Heart right ventricle (tissue), 16 donors: ENCODE measurements at regions not wholly inside any gene's neighbourhood (a gene's known extent, or its start where the extent isn't known, plus 50 kb on each side); places are given as distances from the start of the nearest gene placed in this dataset.

Experiments
- ATAC-seq, 8 donors: fragments of 200-7000 bp; cut with Tn5 transposase; one replicate each; pipeline ENCODE4 v1.9.1; 2020; ENCODE audit warnings: mild to moderate bottlenecking in 8 of 8, moderate library complexity in 8 of 8, moderate number of reproducible peaks in 1 of 8
- DNase-seq, 2 donors: peaks; one replicate each; pipeline ENCODE4 v3.0.0-alpha.2; 2020
- H3K27ac ChIP-seq, 10 donors: fragments of 200-600 bp; sonication (generic) in 2 of 10; one replicate each; pipeline versions ENCODE4 v1.5.0 to v1.8.0; 2020 to 2022; ENCODE audit warnings: mild to moderate bottlenecking in 3 of 10
- H3K27me3 ChIP-seq, 7 donors: fragments of 200-600 bp; one replicate each; pipeline ENCODE4 v1.8.0; 2021 to 2022; ENCODE audit warnings: mild to moderate bottlenecking in 2 of 7
- H3K36me3 ChIP-seq, 9 donors: fragments of 200-600 bp; sonication (generic) in 1 of 9; one replicate each; pipeline versions ENCODE4 v1.5.0 to v1.8.0; 2020 to 2022; ENCODE audit warnings: mild to moderate bottlenecking in 2 of 9
- H3K4me1 ChIP-seq, 9 donors: fragments of 200-600 bp; sonication (generic) in 1 of 9; one replicate each; pipeline versions ENCODE4 v1.5.0 to v1.8.0; 2020 to 2022; ENCODE audit warnings: mild to moderate bottlenecking in 4 of 9
- H3K4me3 ChIP-seq, 10 donors: fragments of 200-600 bp; sonication (generic) in 2 of 10; one replicate each; pipeline versions ENCODE4 v1.5.0 to v1.8.0; 2020 to 2022; ENCODE audit warnings: mild to moderate bottlenecking in 7 of 10, moderate library complexity in 2 of 10
- H3K9me3 ChIP-seq, 11 donors: fragments of 200-600 bp in 10 of 11; sonication (generic) in 2 of 11; one replicate each; pipeline versions ENCODE4 v1.5.0 to v1.8.0; 2013 to 2022; ENCODE audit warnings: mild to moderate bottlenecking in 2 of 11, control low read depth in 1 of 11, moderate library complexity in 1 of 11
- CTCF ChIP-seq, 9 donors: fragments of 200-600 bp; sonication (generic) in 2 of 9; IDR thresholded peaks; one replicate each; pipeline versions ENCODE4 v1.5.0 to v1.8.0; 2021 to 2022; ENCODE audit warnings: antibody characterized with exemption in 9 of 9, mild to moderate bottlenecking in 5 of 9, moderate library complexity in 1 of 9
- WGBS, 2 donors: extraction: QIAGEN DNeasy Blood & Tissue Kit; methylation state at CpG; one replicate each; pipeline ENCODE4 v1.1.7; 2013; ENCODE audit warnings: inconsistent platforms in 1 of 2; 5-methylcytosine and 5-hydroxymethylcytosine counted together
- intact Hi-C, 10 donors: fragments of 100-400 bp; cut with DNase I; formaldehyde crosslinking; loops; one replicate each; pipeline versions ENCODE4 v1.11.1 to v1.14.2; 2022
- donor health status: Arrhythmogenic right ventricular cardiomyopathy.
- donor health status: ischemic (EF 13 %, LVEDD 7.1; RV severe dilation, severe dysfunction).
- donor health status: healthy with polysubstance abuse.
- donor health status: DM: no; HTN: yes; CAD: no.
- donor health status: DM: no; HTN: no; CAD: no.
- donor health status: ischemic (EF 25% LVEDD 6.9; RV normal size, moderate dysfunction).
- donor health status: ischemic (EF 25% LVEDD 5.7; RV mildly dilated, moderate dysfunction).
- donor health status: healthy.
- donor health status: DM: yes; HTN: yes; CAD: no.
- donor health status: Ischemic cardiomyopathy.
- donor health status: ischemic (EF 35%, LVEDD 5.7; RV mildly dilated, moderate dysfunction).
- donor health status: nonischemic (EF 11% LVEDD 7.7; RV severe dilation, severe dysfunction).
- donor health status: DM: yes; HTN: yes; CAD: no.
- donor health status: PGD.
- donor health status: ischemic (EF 29% LVEDD 5.4; RV normal size, mild dysfunction).
- donor health status: nonischemic (EF 23%, LVEDD 6.1; RV moderate dilation, normal function).

GRCh38 chr2:239514754-239515530, 114.1 kb upstream of the HDAC4 start:
- no peaks in the 10 kb centered on the region for H3K9me3 ChIP-seq
- no peak for ATAC-seq
- H3K4me3 ChIP-seq = no peak overlapping the region
- no peaks in the 10 kb centered on the region for H3K36me3 ChIP-seq
- WGBS, 2 donors = 66 to 74% methylated on average over 24 of the region's 24 CpGs
- no peak for TF ChIP-seq CTCF (IDR thresholded peaks at IDR 0.05)
- intact Hi-C loops = no loop called here
- H3K27me3 ChIP-seq = peaks cover 0 to 17% (median 0%) of the 10 kb centered on the region in 7 donors
- H3K27ac ChIP-seq = no peak overlapping the region
- no peak for DNase-seq
- H3K4me1 ChIP-seq = peaks cover 0 to 3% (median 0%) of the 10 kb centered on the region in 9 donors

GRCh38 chr2:239512054-239512453, 111.2 kb upstream of the HDAC4 start:
- 91 to 92% methylated on average over 9 of the region's 9 CpGs for WGBS, 2 donors
- intact Hi-C loops = no loop called here

GRCh38 chr2:239509373-239510143, 108.7 kb upstream of the HDAC4 start:
- ATAC-seq = no peak
- WGBS, 2 donors = 71 to 72% methylated on average over 19 of the region's 19 CpGs
- intact Hi-C loops = no loop called here
- Histone ChIP-seq H3K4me3 (no peak overlapping the region), H3K27me3 (peaks cover 0 to 10% (median 0%) of the 10 kb centered on the region in 7 donors), H3K36me3 (no peaks in the 10 kb centered on the region), H3K27ac (no peak overlapping the region), H3K4me1 (no peaks in the 10 kb centered on the region), H3K9me3 (no peaks in the 10 kb centered on the region)
- TF ChIP-seq CTCF (IDR thresholded peaks at IDR 0.05) = no peak
- no peak for DNase-seq

More at GRCh38 chr2:239512054-239512453, 111.2 kb upstream of the HDAC4 start:
- H3K36me3 ChIP-seq = no peaks in the 10 kb centered on the region
- H3K27me3 ChIP-seq = peaks cover 0 to 17% (median 0%) of the 10 kb centered on the region in 7 donors
- no peak overlapping the region for H3K27ac ChIP-seq
- no peaks in the 10 kb centered on the region for H3K9me3 ChIP-seq
- DNase-seq = no peak
- no peak for ATAC-seq
- no peak overlapping the region for H3K4me3 ChIP-seq
- no peak for TF ChIP-seq CTCF (IDR thresholded peaks at IDR 0.05)
- H3K4me1 ChIP-seq = no peaks in the 10 kb centered on the region

- DNase-seq (no peak), ATAC-seq (no peak)
- WGBS, 2 donors = 84 to 85% methylated on average over 6 of the region's 6 CpGs
- intact Hi-C loops = no loop called here
- H3K27me3 ChIP-seq = peaks cover 0 to 10% (median 0%) of the 10 kb centered on the region in 7 donors
- no peaks in the 10 kb centered on the region for H3K36me3 ChIP-seq
- TF ChIP-seq CTCF (IDR thresholded peaks at IDR 0.05) = no peak
- H3K27ac ChIP-seq = no peak overlapping the region
- no peaks in the 10 kb centered on the region for H3K9me3 ChIP-seq
- H3K4me1 ChIP-seq = peaks cover 0 to under 1% (median 0%) of the 10 kb centered on the region in 9 donors
- no peak overlapping the region for H3K4me3 ChIP-seq
These were observed 107.4 kb upstream of the HDAC4 start for GRCh38 chr2:239508261-239508660.
